EL (cell line): ENCODE measurements at regions not wholly inside any gene's neighbourhood (a gene's known extent, or its start where the extent isn't known, plus 50 kb on each side); places are given as distances from the start of the nearest gene placed in this dataset.

Source experiments
- DNase-seq: peaks from one replicate; pipeline ENCODE4 v3.0.0-alpha.2; 2016

DNA sequence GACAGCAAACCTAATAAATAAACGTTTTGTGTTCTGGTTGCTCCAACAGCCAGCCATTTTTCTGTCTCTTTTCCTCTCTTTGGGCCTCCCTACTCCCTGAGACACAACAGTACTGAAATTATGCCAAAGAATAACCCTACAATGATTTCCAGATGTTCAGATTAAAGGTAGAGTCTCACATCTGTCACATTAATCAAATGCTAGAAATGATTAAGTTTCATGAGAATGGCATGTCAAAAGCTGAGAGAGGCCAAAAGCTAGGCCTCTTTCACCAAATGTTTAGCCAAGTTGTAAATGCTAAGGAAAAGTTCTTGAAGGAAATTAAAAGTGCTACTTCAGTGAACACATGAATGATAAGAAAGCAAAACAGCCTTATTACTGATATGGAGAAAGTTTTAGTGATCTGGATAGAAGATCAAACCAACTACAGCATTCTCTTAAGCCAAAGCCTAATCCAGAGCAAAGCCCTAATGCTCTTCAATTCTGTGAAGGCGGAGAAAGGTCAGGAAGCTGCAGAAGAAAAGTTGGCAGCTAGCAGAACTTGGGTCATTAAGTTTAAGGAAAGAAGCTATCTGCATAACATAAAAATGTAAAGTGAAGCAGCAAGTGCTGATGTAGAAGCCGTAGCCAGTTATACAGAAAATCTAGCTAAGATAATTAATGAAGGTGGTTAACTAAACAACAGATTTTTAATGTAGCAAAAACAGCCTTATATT, 182.1 kb upstream of the NUDT6 start:
- DNase-seq = no peak

DNA sequence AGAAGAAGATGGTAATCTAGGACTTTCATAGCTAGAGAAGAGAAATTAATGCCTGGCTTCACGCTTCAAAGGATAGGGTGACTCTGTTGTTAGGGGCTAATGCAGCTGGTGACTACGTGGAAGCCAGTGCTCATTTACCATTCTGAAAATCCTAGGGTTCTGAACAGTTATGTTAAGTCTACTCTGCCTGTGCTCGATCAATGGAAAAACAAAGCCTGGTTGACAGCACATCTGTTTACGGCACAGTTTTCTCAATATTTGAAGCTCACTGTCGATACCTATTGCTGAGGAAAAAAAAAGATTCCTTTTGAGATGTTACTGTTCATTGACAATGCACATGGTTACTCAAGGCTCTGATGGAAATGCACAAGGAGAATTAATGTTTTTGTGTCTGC, 182.6 kb upstream of the NUDT6 start:
- DNase-seq = no peak

DNA sequence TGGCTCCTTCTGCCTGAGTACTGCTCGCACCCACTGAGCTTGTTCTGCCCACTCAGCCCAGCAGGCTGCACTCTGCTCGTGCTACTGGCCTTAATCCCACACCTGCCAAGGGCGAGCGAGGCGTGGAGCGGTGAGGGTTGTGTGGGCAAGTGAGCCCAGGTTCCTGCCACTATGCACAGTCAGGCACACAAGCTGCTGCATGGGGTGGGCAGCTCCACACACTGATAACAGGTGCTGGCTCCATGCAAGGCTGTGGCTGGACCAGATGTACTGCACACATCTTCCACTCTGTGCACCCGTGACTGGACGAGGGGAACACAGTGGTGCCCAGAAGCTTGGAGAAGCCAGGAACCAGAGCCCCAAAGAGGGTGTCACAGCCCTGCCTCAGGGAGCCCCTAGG, 184.3 kb upstream of the NUDT6 start:
- DNase-seq = no peak

DNA sequence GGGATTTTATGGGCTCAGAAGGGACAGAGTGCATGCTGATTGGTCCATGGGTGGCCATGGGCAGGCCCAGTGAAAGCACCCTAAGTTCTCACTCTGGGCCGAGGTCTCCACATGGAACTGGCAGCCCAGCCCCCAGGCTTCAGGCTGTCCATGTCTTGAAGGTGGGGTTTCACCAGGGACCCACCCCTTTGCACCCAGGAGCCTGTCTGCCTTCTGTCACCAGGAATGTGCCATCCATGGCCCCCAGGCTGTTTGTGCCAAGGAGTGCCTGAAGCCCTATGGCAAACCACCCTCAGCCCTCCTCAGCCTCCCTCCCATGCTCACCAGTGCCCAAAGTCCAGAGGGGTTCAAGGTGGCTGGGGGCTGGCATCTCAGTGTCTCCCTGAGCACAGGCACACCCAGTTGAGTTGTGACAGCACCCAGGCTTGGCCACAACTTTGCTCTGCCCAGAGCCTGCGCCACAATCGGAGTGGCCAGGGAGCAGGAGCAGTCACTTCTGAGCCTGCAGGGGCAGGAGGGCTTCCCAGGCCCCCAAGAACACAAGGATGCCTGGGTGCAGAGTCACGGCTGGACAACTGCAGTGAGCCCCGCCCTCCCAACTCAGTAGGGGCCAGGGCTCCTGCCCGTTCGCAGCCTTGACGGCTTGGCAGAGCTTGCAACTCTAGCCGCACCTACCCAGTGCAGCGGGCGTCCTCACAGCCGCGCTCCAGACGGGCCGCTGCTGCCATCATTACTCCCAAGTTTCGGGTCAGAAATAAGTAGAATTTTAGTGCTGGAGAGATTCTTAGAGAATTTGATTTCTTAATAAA, 185.3 kb upstream of the NUDT6 start:
- no peak for DNase-seq

DNA sequence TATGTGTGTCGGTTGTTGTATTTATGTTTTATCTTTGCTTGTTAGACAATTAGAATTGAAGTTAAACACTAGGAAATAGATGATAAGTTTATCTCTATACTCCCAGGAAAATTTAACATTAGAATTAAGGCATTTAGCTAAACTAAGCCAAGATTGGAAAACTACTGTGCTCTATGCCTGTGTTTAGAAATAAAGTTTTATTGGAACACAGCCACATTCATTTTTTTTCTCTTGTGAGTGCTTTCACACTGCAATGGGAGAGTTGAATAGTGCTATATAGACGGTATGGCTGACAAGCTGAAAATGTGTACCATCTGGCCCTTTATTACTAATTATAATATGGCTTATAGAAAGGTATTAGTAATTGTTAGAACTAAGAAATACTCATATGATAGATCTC, 186.7 kb upstream of the NUDT6 start:
- no peak for DNase-seq

DNA sequence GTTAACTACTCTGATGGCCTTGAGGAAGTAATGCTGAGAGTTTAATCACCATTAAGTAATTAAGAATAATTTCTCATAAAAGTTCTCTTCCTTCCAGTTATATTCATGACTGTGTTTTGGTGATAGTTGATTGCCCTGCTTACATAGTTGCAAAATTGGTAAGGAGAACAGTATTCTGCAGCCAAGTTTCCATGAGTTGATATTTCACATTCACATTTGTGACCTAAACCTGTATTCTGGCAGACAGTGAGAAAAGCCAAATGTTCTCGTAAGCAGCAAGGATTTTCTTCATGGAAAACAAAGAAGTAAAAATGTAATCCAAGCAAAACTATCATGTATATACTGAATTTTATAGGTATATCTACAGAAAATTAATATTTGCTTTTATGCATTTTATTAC, 187.8 kb upstream of the NUDT6 start:
- no peak for DNase-seq

DNA sequence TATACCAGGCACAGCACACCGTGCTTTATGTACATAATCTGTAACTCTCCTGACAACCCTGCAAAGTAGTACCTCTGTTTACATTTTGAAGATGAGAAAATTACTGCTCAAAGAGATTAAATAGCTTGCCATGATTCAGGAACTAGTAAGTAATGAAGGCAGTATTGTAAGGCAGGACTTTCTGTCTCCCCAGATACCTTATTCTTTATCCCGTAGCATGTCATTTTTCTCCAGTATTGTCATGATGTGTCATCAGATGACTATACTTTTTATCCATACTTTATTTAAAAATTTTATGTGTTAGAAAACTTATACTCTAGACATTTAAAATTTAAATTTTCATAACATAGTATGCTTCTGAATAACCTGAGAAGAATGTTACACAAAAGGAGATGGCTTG, 188.3 kb upstream of the NUDT6 start:
- DNase-seq = peak; percentile 14

DNA sequence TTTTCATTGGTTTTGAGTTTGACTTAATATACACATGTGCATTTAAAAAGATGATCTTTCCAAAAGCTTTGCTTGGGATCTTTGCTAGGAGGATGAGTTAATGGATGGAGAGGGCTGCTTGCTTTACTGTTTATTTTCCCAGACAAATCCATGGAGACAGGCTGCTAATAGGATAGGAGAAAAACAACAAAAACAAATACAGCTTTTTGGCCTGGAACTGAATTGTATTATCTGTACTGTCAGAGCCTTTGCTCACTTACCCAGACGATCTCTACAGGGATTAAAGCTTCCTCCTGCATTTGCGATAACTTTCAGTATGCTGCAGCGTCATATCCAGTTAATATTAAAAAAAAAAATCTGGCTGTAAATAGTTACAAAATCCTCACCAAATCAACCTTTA, 190.8 kb upstream of the NUDT6 start:
- DNase-seq = no peak

DNA sequence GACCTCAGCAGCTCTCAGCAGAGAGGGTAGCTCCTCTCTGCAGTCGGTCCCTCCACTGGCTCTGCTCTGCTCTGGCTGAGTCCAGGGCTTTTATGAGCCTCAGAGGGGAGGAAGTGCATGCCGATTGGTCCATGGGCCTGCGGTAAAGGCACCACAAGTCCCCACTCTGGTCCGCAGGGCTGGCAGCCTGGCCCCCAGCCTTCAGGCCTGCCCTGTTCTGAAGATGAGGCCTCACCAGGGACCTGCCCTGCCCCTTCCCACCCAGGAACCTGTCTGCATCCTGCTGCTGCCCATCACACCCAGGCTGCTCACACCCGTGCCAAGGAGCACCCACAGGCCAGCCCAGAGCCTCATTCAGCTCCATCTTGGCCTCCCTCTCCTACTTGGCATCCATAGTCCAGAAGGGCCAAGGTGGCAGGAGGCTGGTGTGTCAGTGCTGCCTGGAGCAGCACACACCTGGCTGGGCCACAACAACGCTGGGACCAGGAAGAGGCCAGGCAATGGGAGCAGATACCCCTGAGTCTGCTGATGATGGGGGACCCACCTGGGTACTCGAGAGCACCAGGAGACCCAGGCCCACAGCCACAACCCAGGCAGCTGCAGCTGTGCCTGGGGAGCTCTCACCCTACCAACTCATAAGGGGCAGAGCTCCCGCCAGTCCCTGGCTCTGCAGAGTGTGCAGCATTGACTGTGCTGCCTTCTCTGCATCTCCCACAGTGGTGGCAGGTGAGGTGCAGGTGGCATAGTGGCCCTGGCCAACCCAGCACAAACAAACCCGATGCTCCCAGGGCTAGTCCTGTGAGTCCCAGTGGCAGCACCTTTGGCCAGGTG, 191.9 kb upstream of the NUDT6 start:
- DNase-seq = no peak

DNA sequence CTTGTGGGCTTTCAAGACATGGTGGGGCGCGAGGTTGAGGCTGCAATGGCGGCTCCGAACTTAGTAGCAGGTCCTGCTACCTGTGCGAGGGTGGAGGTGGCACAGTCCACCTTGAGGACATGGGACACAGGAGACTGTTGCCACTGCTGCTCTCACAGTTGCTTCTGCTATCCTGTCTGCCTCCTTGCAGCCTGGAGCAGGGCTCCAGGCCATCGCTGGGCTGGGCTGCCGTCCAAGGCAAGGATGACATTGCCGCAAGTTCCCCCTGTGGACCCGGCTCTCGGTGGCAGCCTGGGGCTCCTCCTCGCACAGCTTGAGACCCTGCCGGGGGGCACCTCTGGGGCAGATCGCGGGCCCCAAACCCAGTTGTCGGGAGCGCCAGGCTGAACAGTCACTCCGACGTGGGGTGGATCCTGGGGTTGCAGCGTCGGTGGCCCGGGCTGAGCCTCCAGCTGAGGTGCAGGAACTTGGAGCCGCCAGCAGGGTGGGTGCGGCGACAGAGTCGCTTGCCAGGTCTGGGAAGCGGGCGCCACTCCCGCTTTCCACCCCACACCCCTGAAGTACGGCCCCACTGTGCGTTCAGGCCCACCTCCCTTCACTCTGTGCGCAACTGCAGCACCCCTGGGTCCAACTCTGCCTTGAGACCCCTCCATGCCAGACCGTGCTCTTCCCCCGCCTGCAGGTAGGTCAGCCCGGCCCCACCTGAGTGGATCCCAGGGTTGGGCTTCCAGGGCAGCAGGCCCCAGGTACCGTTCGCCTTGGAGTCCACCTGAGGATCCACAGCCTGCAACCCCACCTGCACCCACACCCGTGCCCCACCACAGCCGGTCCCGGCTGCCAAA, 192.7 kb upstream of the NUDT6 start:
- DNase-seq = no peak

DNA sequence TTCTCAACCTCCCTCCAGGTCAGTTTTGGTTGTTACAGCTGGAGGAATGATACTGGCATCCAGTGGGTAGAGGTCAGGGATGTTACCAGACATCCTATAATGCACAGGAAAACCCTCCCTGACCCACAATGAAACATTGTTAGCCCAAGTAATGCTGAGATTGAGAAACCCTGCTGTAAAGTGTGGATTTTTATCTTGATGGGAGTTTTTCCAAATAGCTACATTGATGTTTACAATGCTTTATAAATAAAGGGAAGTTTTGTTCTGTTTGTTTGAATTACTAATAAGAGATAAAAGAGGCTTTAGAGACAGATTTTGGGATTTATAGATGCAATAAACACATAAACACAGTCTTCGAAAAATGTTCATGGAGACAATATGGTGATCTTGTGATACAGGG, 194.0 kb upstream of the NUDT6 start:
- DNase-seq = no peak

DNA sequence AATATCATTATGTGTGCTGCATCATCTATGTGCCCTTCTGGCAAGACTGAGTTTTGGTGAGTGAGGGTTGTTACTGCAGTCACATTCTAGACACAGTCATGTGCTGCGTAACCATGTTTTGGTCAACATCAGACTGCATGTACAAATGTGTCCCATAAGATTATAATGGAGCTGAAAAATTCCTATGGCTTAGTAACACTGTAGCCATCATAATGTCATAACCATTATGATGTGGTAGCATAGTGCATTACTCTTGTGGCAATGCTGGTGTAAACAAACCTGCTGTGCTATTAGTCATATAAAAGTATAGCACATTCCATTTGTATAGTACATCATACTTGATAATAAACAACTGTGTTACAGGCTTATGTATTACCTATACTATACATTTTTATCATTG, 198.1 kb upstream of the NUDT6 start:
- peak; percentile 55 for DNase-seq

DNA sequence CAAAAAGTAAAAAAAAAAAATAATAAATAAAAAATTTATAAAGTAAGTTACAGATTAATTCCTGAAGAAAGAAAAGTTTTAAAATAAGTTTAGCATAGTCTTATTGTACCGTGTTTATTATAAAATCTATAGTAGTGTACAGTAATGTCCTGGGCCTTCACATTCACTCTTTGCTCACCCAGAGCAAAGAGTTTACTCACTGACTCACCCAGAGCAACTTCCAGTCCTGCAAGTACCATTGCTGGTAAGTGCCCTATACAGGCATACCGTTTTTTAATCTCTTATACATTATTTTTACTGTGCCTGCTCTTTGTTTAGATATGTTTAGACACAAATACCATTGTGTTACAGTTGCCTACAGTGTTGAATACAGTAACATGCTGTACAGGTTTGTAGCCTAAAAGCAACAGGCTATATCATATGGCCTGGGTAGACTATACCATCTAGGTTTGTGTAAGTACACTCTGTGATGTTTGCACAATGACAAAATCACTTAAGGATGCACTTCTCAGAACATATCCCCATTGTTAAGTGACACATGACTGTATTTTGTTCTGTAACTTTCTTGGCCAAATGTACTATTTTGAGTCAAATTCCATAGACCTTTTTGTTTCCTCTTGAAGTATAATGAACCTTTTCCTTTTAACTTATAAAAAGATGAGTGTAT, 199.0 kb upstream of the NUDT6 start:
- DNase-seq = peak; percentile 25

DNA sequence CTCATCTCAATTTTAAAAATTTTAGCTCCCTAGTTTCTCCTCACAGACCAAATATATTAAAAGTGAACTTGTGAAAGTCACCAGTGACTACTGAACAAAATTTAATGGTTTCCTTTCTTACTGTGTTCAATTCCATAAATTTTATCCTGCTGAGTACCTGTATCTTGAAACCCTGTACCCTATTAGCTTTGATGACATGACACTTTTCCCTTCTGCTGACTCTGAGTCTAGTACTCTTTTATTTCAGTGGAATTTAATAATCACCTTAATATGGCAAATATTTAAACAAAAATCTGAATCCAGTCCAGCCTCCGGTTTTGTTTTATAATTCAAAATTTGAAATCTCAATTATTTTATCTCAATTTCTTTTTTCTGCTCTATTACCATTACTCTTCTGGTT, 203.1 kb upstream of the NUDT6 start:
- DNase-seq = no peak

DNA sequence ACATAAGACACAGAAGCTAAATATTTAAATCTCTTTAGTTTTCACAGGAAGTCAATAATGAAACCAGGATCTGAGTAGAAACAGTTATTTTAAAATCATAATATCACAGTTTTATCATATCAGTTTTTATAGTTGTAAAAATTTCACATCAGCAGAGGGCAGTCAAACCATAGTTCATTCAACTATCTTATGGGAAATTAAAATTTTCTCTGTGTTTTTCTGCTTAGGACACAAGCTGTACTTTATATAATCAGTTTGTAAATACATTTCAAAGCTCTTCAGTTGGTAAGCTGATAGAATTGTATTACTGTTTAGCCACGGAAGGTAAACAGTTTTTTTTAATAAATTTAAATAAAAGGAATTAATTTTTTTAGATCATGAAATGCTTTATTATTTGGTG, 204.8 kb upstream of the NUDT6 start:
- peak; percentile 2 for DNase-seq

DNA sequence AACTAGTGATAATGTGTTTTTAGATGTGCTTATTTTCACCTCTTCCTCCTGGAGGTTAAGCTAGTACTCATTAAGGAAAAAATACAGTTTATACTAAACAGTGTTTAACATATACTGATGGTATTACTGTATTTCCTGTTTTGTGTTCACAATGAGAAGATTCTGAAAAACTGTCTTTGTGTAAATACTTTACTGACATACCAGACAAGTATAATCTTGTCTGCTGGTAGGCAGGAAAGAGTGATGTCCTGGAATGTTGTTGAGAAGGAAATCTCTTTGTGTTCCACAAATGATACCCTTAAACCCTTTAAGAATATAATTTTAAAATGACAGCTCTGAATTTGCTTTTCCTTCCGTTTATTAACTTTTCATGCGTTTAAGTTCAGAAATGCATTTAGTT, 205.5 kb upstream of the NUDT6 start:
- no peak for DNase-seq

DNA sequence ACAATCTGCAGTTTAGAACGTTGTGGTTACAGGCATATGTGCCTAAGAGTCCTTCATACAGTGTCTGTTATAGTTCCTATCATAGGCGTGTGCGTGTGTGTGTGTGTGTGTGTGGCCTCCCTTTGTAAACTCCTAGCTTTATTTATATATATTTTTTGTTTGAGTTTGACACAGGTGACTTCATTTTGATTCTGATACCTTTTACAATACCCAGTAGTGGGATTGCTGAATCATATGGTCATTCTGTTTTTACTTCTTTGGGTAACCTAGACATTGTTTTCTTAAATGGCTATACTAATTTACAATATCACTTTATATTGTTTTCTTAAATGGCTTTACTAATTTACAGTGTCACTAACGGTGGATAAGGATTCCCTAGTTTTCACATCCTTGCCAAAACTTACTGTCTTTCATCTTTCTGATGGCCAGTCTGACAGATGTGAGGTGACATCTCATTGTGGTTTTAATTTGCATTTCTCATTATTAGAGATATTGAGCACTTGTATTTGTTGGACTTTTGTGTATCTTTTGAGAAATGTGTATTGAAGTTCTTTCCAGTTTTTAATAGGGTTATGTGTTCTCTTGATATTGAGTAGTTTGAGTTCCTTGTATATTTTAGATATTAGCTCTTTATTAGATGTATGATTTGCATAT, 211.1 kb upstream of the NUDT6 start:
- no peak for DNase-seq

DNA sequence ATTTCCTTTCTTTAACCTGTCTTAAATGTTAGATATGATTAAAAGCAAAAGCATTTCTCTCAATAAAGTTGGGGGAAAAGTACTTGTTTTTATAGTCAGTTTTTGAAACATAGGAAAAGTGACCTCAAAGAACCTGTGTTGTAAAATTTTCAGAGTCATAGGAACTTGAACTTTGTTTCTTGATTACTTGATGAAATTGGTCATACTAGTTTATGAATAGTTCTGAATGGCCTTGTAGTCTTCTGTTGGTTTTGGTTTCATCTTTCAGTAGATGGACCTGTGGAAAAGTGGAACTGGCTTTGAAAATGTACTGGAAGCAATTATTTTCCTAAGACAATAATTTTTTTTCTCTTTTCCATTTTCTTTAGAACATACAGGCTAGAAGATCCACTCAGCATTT, 222.2 kb upstream of the NUDT6 start:
- no peak for DNase-seq

DNA sequence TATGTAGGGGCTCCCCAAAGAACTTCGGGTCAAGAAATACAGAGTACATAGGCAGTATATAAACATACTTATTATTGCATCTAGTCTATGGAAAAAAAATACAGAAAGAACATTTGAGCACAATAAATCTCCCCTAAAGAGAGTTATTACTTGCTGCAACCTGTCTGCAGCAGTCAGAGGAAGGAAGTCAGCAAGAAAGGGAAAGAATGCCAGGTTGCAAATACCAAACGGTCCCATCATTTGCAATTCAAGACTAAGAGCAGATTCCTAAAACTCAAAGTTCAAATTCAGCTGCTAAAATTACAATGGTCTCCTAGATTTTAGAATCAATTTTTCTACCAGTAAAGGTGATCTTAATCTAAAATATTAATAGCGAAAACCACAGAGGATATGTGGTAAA, 236.2 kb upstream of the NUDT6 start:
- DNase-seq = no peak

DNA sequence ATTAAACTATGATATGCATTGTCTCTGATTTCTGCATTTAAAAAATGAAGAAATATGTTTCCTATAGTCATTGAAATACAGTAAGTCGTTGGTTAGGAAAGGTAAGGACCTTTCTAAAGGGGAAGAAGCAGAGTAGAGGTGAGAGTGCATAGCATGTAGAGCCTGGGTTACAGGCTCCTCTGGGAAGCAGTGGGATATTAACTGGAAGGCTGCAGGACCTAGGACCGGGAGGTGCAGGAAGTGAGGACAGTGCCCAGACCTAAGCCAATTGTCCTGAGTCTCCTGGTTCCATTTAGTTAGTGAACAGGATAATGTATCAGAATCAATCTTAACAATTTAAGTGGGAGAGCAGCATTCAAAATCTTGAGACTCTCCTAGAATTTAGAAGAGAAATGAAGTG, 237.1 kb upstream of the NUDT6 start:
- DNase-seq = no peak

DNA sequence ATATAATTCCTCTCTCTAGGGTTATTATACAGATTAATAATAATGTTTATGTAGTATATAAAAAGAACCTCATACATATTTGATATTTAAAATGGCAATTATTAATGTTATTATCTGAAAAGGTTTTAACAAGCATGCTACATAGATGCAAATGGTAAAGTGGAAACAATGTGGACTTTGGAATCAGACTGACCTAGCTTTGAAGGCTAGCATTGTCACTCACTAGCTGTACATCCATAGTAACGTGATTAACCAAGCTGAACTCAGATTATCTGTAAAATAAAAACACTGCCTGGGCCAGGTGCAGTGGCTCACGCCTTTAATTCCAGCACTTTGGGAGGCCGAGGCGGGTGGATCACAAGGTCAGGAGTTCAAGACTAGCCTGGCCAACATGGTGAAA, 233.7 kb upstream of the SPRY1 start:
- DNase-seq = no peak

DNA sequence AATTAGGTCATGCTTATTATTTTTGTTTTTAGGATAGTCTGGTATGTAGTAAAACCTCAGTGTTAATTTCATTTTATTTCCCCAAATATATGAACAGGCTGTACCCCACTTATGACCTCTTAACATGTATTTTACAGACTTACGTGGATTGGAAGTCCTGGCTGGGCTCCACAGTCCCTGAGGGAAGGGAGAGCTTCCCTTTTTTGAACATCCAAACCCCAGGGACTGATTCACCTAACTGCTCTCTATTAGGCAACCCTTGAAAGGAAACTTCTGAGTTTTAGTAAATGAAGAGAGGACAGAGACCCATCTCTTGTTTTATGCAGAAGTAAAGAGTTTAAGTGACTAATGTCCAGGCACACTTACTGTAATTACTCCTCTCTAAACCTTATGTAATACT, 233.1 kb upstream of the SPRY1 start:
- DNase-seq = no peak
